Caco-2 (cell line): ENCODE measurements at regions not wholly inside any gene's neighbourhood (a gene's known extent, or its start where the extent isn't known, plus 50 kb on each side); places are given as distances from the start of the nearest gene placed in this dataset.

Source experiments
- BruUV-seq: library from RNA; stranded (reverse); fragments of 400-500 nt; replicated peaks from 2 replicates; lab custom pipeline; 2021; lab: Mats Ljungman, UMichigan
- CTCF ChIA-PET: fragments of 300-600 bp; sonication (Branson Sonifier 250); formaldehyde crosslinking; loops from one replicate; lab custom pipeline; 2022; ENCODE audit warnings: antibody characterized with exemption; lab: Charles Lee
- POLR2A ChIA-PET: fragments of 300-600 bp; sonication (Branson Sonifier 250); formaldehyde crosslinking; loops from one replicate; lab custom pipeline; 2022; ENCODE audit warnings: antibody characterized with exemption; lab: Charles Lee
- DNase-seq, 2 experiments: peaks; one replicate each; pipeline versions ENCODE4 v3.0.0 to v3.0.0-alpha.2; 2020 to 2022
- H3K27me3 ChIP-seq: replicated peaks from 2 replicates; pipeline ENCODE4 v1.6.0; 2011; ENCODE audit warnings: low read length; ENCODE audit not compliant: control insufficient read depth, insufficient read depth
- H3K36me3 ChIP-seq: 2 replicates; pipeline ENCODE4 v1.5.1; 2011; ENCODE audit warnings: low read length; ENCODE audit not compliant: control insufficient read depth, insufficient read depth
- H3K4me1 ChIP-seq: fragments of 250-450 bp; sonication (Bioruptor Pico); 2 replicates; pipeline ENCODE4 v1.5.1; 2020; ENCODE audit warnings: mild to moderate bottlenecking
- H3K4me3 ChIP-seq: 2 replicates; pipeline ENCODE4 v1.5.1; 2011; ENCODE audit warnings: low read depth, mild to moderate bottlenecking, control low read depth, low read length
- H3K9me3 ChIP-seq: fragments of 250-450 bp; sonication (Bioruptor Pico); 2 replicates; pipeline ENCODE4 v1.5.1; 2020; ENCODE audit warnings: mild to moderate bottlenecking, moderate library complexity
- H3K27ac Mint-ChIP-seq: one replicate; pipeline ENCODE4 v1.8.0; 2022; ENCODE audit warnings: mixed read lengths; ENCODE audit not compliant: unreplicated experiment
- H3K27me3 Mint-ChIP-seq: one replicate; pipeline ENCODE4 v1.8.0; 2022; ENCODE audit warnings: mixed read lengths; ENCODE audit not compliant: insufficient read depth, unreplicated experiment
- H3K36me3 Mint-ChIP-seq: one replicate; pipeline ENCODE4 v1.8.0; 2022; ENCODE audit warnings: mild to moderate bottlenecking, mixed read lengths; ENCODE audit not compliant: insufficient read depth, unreplicated experiment
- H3K4me1 Mint-ChIP-seq: one replicate; pipeline ENCODE4 v1.8.0; 2022; ENCODE audit warnings: low read depth, mixed read lengths; ENCODE audit not compliant: unreplicated experiment
- H3K4me3 Mint-ChIP-seq: one replicate; pipeline ENCODE4 v1.8.0; 2022; ENCODE audit warnings: mild to moderate bottlenecking, moderate library complexity, mixed read lengths; ENCODE audit not compliant: unreplicated experiment
- H3K9me3 Mint-ChIP-seq: one replicate; pipeline ENCODE4 v1.8.0; 2022; ENCODE audit warnings: mixed read lengths; ENCODE audit not compliant: unreplicated experiment
- CTCF ChIP-seq, 2 experiments: fragments of 200-600 bp in 1 of 2; IDR thresholded peaks; 1 replicate in 1 of 2; 2 replicates in 1 of 2; pipeline versions ENCODE4 v1.5.1 to v1.8.0; 2011 to 2022; ENCODE audit warnings: antibody characterized with exemption in 1 of 2, control low read depth in 1 of 2, inconsistent platforms in 1 of 2, low read depth in 1 of 2, low read length in 1 of 2, mild to moderate bottlenecking in 1 of 2, moderate library complexity in 1 of 2; ENCODE audit not compliant: insufficient read depth in 1 of 2, severe bottlenecking in 1 of 2, unreplicated experiment in 1 of 2
- intact Hi-C: fragments of 100-400 bp; cut with micrococcal nuclease; formaldehyde crosslinking; loops from one replicate; pipeline ENCODE4 v1.10.0; 2022; ENCODE audit not compliant: unreplicated experiment

DNA sequence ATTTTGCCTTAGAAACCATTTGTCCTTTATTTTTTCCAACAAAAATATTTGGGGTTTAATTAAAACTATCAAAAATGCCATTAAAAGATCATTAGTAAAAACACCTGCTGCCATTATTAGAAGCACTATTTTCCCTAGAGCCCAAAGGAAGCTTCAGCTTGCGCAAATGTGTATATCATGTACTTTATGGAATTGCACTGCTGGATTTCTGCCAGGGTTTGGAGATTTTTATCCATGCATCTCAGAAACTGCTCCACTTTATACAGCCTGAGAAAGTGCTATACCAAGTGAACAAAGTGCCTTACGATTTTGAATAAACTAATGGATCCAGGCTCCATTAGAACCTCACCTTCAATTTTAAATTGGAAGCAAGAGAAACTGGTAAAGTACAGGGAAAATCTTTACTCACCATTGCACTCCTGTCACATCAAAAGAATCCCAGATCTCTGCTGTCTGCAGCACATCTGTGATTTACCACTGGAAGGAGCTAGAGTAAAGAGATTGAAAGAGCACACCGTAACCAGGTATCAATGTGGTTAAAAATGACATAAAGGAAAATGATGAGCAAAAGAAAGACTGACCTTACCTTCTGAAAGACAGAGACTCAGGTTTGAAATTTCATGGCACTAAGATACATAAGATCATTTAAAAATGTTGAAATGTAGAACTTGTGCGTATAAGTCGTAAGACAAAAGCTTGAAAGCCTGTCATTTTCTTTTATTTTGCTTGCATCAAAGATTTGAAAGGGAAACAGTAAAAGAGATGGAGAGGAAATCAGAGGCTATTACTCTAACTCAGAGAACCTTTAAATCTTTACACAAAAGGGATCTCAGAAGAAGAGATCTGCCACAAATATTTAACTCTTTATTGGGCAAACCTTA, 678.1 kb upstream of the GOT2 start:
- peak in 1 of 2 experiments; percentile 4 for DNase-seq
- no TSS peak for BruUV-seq
- Mint-ChIP-seq H3K4me3 (no peak overlapping the region), H3K27ac (no peak overlapping the region), H3K9me3 (peaks cover 1% of the 10 kb centered on the region), H3K27me3 (peaks cover 4% of the 10 kb centered on the region), H3K4me1 (no peaks in the 10 kb centered on the region), H3K36me3 (no peaks in the 10 kb centered on the region)
- ChIA-PET POLR2A (no interaction called here), CTCF (no interaction called here)
- Histone ChIP-seq H3K4me3 (no peak overlapping the region), H3K4me1 (no peaks in the 10 kb centered on the region), H3K9me3 (no peaks in the 10 kb centered on the region), H3K27me3 (no peaks in the 10 kb centered on the region), H3K36me3 (no peaks in the 10 kb centered on the region)
- intact Hi-C loops = loop anchor here (5.0 kb wide), 1 partner anchor 790 kb away; no protein-coding TSS in a partner anchor
- peak in 1 of 2 experiments; percentile 41 for TF ChIP-seq CTCF (IDR thresholded peaks at IDR 0.05; ENCODE audit: insufficient read depth in 1 of 2, low read depth in 1 of 2, low read length in 1 of 2, severe bottlenecking in 1 of 2, unreplicated experiment in 1 of 2)

DNA sequence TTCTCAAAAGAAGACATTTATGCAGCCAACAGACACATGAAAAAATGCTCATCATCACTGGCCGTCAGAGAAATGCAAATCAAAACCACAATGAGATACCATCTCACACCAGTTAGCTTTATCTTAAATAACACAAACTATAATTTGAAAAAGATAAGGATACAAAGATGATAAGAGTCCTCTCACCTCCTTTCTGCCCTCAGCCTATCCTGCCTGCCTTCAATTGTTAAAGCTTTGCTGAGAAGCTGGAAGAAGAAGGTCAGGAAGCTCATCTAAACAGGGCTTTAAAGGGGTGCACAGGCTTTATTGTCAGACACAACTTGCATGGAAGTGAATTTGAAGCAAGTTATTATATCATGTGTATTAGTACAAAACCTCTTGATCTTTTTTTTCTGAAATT, 676.3 kb upstream of the GOT2 start:
- CTCF ChIA-PET = no interaction called here
- intact Hi-C loops = loop anchor here (5.0 kb wide), 1 partner anchor 792 kb away; no protein-coding TSS in a partner anchor

GRCh38 chr16:59405802-59406201, 671.7 kb upstream of the GOT2 start:
- Histone ChIP-seq H3K4me3 (no peak overlapping the region), H3K4me1 (no peaks in the 10 kb centered on the region), H3K27me3 (no peaks in the 10 kb centered on the region), H3K36me3 (no peaks in the 10 kb centered on the region), H3K9me3 (no peaks in the 10 kb centered on the region)
- Mint-ChIP-seq H3K36me3 (no peaks in the 10 kb centered on the region), H3K27ac (no peak overlapping the region), H3K27me3 (no peaks in the 10 kb centered on the region), H3K9me3 (peaks cover 14% of the 10 kb centered on the region), H3K4me3 (no peak overlapping the region), H3K4me1 (no peaks in the 10 kb centered on the region)
- DNase-seq = no peak
- no peak for TF ChIP-seq CTCF (IDR thresholded peaks at IDR 0.05; ENCODE audit: insufficient read depth in 1 of 2, low read depth in 1 of 2, low read length in 1 of 2, severe bottlenecking in 1 of 2, unreplicated experiment in 1 of 2)
- POLR2A ChIA-PET = no interaction called here
- CTCF ChIA-PET = no interaction called here
- intact Hi-C loops = no loop called here
- BruUV-seq = no TSS peak

More for the DNA sequence above, 676.3 kb upstream of the GOT2 start:
- Mint-ChIP-seq H3K4me3 (no peak overlapping the region), H3K27ac (no peak overlapping the region), H3K9me3 (peaks cover 14% of the 10 kb centered on the region), H3K36me3 (no peaks in the 10 kb centered on the region), H3K27me3 (peaks cover 4% of the 10 kb centered on the region), H3K4me1 (no peaks in the 10 kb centered on the region)
- no peak for DNase-seq
- H3K4me3 ChIP-seq = no peak overlapping the region
- POLR2A ChIA-PET = no interaction called here
- H3K9me3 ChIP-seq = no peaks in the 10 kb centered on the region
- H3K4me1 ChIP-seq = no peaks in the 10 kb centered on the region
- H3K36me3 ChIP-seq = no peaks in the 10 kb centered on the region
- no peak for TF ChIP-seq CTCF (IDR thresholded peaks at IDR 0.05; ENCODE audit: insufficient read depth in 1 of 2, low read depth in 1 of 2, low read length in 1 of 2, severe bottlenecking in 1 of 2, unreplicated experiment in 1 of 2)
- no peaks in the 10 kb centered on the region for H3K27me3 ChIP-seq
- BruUV-seq = no TSS peak
